ENCODE measurements at regions not wholly inside any gene's neighbourhood (a gene's known extent, or its start where the extent isn't known, plus 50 kb on each side); places are given as distances from the start of the nearest gene placed in this dataset.

DNA sequence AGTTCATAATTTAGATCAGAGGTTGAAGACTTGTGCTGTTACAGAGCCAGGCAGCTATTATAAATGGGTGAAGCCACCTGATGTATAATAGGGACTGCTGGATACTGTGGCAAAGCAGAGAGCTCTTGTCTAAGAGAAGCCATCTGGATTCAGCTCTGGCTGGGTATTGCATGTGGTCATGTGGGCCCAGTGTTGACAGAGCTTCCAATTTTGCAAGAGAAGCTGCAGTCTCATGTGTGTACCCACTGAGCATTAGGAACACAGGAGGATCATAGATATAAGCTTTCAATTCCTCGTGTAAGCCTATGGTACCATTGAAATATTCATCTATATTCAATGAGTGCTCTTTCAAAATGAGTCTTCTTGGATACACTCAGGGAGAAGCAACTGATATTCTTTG lies 303.9 kb upstream of the SLCO3A1 start:
- TF ChIP-seq, protein P1, sequence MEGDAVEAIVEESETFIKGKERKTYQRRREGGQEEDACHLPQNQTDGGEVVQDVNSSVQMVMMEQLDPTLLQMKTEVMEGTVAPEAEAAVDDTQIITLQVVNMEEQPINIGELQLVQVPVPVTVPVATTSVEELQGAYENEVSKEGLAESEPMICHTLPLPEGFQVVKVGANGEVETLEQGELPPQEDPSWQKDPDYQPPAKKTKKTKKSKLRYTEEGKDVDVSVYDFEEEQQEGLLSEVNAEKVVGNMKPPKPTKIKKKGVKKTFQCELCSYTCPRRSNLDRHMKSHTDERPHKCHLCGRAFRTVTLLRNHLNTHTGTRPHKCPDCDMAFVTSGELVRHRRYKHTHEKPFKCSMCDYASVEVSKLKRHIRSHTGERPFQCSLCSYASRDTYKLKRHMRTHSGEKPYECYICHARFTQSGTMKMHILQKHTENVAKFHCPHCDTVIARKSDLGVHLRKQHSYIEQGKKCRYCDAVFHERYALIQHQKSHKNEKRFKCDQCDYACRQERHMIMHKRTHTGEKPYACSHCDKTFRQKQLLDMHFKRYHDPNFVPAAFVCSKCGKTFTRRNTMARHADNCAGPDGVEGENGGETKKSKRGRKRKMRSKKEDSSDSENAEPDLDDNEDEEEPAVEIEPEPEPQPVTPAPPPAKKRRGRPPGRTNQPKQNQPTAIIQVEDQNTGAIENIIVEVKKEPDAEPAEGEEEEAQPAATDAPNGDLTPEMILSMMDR (IDR thresholded peaks at IDR 0.05; ENCODE audit: low read depth, low read length) = no peak
- TF ChIP-seq POLR2A (IDR thresholded peaks at IDR 0.05; ENCODE audit: extremely low read depth, insufficient read length) = no peak
- no peak for TF ChIP-seq MYC (IDR thresholded peaks at IDR 0.05; ENCODE audit: low read depth, low read length)
- TF ChIP-seq, protein P2, sequence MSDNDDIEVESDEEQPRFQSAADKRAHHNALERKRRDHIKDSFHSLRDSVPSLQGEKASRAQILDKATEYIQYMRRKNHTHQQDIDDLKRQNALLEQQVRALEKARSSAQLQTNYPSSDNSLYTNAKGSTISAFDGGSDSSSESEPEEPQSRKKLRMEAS (IDR thresholded peaks at IDR 0.05; ENCODE audit: low read depth, low read length) = peak; percentile 26; the same call in 1 of the 2 replicates

All from NB4 (cell line).